Duodenal mucosa (tissue), 2 donors: ENCODE measurements at regions not wholly inside any gene's neighbourhood (a gene's known extent, or its start where the extent isn't known, plus 50 kb on each side); places are given as distances from the start of the nearest gene placed in this dataset.
A peak's percentile ranks its signal among the peaks of the same experiment; 100 is the strongest.
"Not testable (repeated sequence)": the region's sequence is repeated elsewhere in the genome, so short reads cannot be mapped to it uniquely, and the experiment has no call there.

Source experiments
- H3K27ac ChIP-seq: one replicate; pipeline ENCODE4 v1.7.0; 2013; ENCODE audit warnings: low read depth, low read length
- H3K27me3 ChIP-seq, 2 donors: one replicate each; pipeline ENCODE4 v1.7.0; 2013; ENCODE audit warnings: low read length in 2 of 2, control low read depth in 1 of 2; ENCODE audit not compliant: insufficient read depth in 2 of 2, control insufficient read depth in 1 of 2
- H3K36me3 ChIP-seq, 2 donors: one replicate each; pipeline ENCODE4 v1.7.0; 2013; ENCODE audit warnings: low read length in 2 of 2, control low read depth in 1 of 2; ENCODE audit not compliant: insufficient read depth in 2 of 2, control insufficient read depth in 1 of 2
- H3K4me1 ChIP-seq, 2 donors: one replicate each; pipeline ENCODE4 v1.7.0; 2013; ENCODE audit warnings: low read length in 2 of 2, control low read depth in 1 of 2; ENCODE audit not compliant: insufficient read depth in 2 of 2, control insufficient read depth in 1 of 2
- H3K4me3 ChIP-seq, 2 donors: one replicate each; pipeline ENCODE4 v1.7.0; 2013; ENCODE audit warnings: low read length in 2 of 2, low read depth in 1 of 2
- H3K9ac ChIP-seq, 2 donors: one replicate each; pipeline ENCODE4 v1.7.0; 2013; ENCODE audit warnings: low read length in 2 of 2, low read depth in 1 of 2
- H3K9me3 ChIP-seq, 2 donors: one replicate each; pipeline ENCODE4 v1.7.0; 2013; ENCODE audit warnings: low read length in 2 of 2, control low read depth in 1 of 2; ENCODE audit not compliant: control insufficient read depth in 1 of 2

DNA sequence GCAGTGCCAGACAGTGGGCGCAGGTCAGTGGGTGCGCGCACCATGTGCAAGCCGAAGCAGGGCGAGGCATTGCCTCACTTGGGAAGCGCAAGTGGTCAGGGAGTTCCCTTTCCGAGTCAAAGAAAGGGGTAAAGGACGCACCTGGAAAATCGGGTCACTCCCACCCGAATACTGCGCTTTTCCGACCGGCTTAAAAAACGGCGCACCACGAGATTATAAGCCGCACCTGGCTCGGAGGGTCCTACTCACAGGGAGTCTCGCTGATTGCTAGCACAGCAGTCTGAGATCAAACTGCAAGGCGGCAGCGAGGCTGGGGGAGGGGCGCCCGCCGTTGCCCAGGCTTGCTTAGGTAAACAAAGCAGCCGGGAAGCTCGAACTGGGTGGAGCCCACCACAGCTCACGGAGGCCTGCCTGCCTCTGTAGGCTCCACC lies 77.9 kb downstream of the NR4A2 start:
- H3K4me3 ChIP-seq: peak overlapping the region; percentile 35 to 36
- H3K4me1 ChIP-seq, H3K36me3 ChIP-seq, H3K9me3 ChIP-seq, H3K9ac ChIP-seq, H3K27me3 ChIP-seq, H3K27ac ChIP-seq: not testable (repeated sequence)

DNA sequence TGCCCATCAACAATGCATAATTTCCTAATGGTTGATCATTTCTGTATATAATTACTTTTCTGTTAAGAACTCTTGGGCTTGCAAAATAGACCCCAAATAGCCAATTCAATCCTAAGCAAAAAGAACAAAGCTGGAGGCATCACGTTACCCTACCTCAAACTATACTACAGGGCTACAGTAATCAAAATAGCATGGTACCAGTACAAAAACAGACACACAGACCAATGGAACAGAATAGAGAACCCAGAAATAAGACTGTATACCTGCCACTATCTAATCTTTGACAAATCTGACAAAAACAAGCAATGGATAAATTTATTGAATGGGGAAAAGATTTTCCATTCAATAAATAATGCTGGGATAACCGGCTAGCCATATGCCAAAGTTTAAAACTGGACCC lies 78.8 kb downstream of the NR4A2 start:
- Histone ChIP-seq H3K9me3 (no peaks in the 10 kb centered on the region), H3K27me3 (no peaks in the 10 kb centered on the region), H3K4me1 (no peaks in the 10 kb centered on the region), H3K27ac (no peak overlapping the region), H3K36me3 (no peaks in the 10 kb centered on the region), H3K9ac (no peak overlapping the region), H3K4me3 (no peak overlapping the region)

DNA sequence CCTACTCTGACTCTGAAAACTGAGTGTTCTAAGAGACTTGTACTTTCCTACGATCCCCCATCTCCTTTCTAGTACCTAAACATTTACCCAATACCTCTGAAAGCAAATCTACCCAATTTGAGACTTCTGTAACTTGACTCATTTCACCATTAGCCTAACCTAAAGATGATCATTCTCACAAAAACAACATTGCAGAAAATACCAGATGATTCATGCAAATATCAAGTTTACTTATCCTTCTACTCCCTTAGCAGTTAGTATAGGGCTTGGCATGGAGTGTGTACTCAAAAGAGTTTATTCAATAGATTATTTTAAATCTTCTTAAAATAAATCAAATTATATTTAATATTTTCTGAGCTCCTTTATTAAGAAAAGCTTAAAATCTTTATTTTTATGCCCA lies 89.6 kb downstream of the NR4A2 start:
- H3K9ac ChIP-seq: no peak overlapping the region
- H3K4me3 ChIP-seq: no peak overlapping the region
- H3K27ac ChIP-seq: no peak overlapping the region
- no peaks in the 10 kb centered on the region for H3K36me3 ChIP-seq
- no peaks in the 10 kb centered on the region for H3K27me3 ChIP-seq
- H3K4me1 ChIP-seq: no peaks in the 10 kb centered on the region
- no peaks in the 10 kb centered on the region for H3K9me3 ChIP-seq

- no peaks in the 10 kb centered on the region for H3K9me3 ChIP-seq
- H3K9ac ChIP-seq: no peak overlapping the region
- H3K27ac ChIP-seq: no peak overlapping the region
- H3K36me3 ChIP-seq: no peaks in the 10 kb centered on the region
- no peak overlapping the region for H3K4me3 ChIP-seq
- no peaks in the 10 kb centered on the region for H3K4me1 ChIP-seq
- H3K27me3 ChIP-seq: no peaks in the 10 kb centered on the region
Measured at GRCh38 chr2:156237558-156237957, 95.0 kb downstream of the NR4A2 start.

GRCh38 chr2:156229724-156230362 lies 102.7 kb downstream of the NR4A2 start:
- Histone ChIP-seq H3K27ac (no peak overlapping the region), H3K9ac (no peak overlapping the region), H3K36me3 (no peaks in the 10 kb centered on the region), H3K4me3 (no peak overlapping the region), H3K4me1 (no peaks in the 10 kb centered on the region), H3K9me3 (no peaks in the 10 kb centered on the region), H3K27me3 (no peaks in the 10 kb centered on the region)

DNA sequence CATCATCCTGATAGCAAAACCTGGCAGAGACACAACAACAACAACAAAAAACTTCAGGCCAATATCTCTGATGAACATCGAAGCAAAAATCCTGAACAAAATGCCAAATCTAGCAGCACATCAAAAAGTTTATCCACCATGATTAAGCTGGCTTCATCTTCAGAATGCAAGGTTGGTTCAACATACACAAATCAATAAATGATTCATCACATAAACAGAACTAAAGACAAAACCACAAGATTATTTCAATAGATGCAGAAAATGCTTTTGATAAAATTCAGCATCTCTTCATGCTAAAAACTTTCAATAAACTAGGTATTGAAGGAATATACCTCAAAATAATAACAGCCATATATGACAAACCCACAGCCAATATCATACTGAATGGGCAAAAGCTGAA lies 109.2 kb downstream of the NR4A2 start:
- not testable (repeated sequence) for H3K4me1 ChIP-seq, H3K27ac ChIP-seq, H3K36me3 ChIP-seq, H3K9ac ChIP-seq, H3K4me3 ChIP-seq, H3K27me3 ChIP-seq
- H3K9me3 ChIP-seq: peaks cover 3 to 22% of the 10 kb centered on the region in 2 donors

GRCh38 chr2:156221703-156222102 lies 110.8 kb downstream of the NR4A2 start:
- Histone ChIP-seq H3K36me3 (no peaks in the 10 kb centered on the region), H3K27ac (no peak overlapping the region), H3K27me3 (no peaks in the 10 kb centered on the region), H3K9ac (no peak overlapping the region), H3K4me3 (no peak overlapping the region), H3K4me1 (no peaks in the 10 kb centered on the region), H3K9me3 (peaks cover 3 to 22% of the 10 kb centered on the region in 2 donors)

DNA sequence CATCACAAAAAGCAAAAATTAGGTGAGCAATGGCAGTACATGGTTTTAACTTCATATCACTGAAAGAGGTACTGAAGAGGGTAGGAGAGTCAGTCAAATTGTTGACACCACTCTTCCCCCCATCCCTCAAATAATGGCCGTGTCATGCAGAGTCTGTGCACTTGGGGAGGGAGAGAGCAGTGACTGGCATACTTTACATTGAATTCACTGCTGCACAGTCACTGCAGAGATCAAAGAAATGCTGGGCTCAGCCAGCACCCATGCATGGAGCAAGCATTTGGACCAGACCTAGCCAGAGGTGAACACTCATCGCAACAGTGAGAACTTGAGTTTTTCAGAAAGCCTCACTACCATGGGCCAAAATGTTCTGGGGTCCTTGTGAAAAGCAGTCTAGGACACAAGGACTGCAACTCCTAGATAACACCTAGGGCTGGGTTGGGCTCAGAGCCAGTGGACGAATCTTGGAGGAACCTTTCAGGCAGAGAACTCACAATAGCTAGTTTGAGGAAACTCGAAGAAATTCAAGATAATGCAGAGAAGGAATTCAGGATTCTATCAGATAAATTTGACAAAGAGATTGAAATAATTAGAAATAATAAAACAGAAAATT lies 112.9 kb downstream of the NR4A2 start:
- Histone ChIP-seq H3K4me1 (no peaks in the 10 kb centered on the region), H3K4me3 (no peak overlapping the region), H3K27me3 (no peaks in the 10 kb centered on the region), H3K27ac (no peak overlapping the region), H3K9me3 (peaks cover 3 to 22% of the 10 kb centered on the region in 2 donors), H3K9ac (no peak overlapping the region), H3K36me3 (no peaks in the 10 kb centered on the region)

DNA sequence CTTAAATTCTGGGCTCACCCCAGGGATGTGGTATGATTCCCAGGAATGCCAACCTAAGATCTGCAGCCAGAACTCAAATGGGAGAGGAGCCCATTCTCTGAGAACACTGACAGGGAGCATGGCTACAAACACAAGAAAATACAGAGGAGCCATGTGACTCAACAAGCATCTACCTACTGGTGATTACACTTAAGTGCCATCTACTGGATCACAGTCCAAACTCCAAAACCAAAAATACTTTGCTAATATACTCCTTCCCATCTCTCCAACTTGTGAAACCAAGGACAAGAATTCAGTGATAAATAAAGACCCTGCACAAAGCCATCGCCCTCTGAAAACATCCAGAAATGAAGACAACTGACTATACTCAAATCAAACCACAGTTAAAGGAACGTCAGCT lies 116.9 kb downstream of the NR4A2 start:
- Histone ChIP-seq H3K4me3 (no peak overlapping the region), H3K27ac (no peak overlapping the region), H3K27me3 (no peaks in the 10 kb centered on the region), H3K4me1 (no peaks in the 10 kb centered on the region), H3K36me3 (no peaks in the 10 kb centered on the region), H3K9ac (no peak overlapping the region), H3K9me3 (peaks cover 0 to 3% of the 10 kb centered on the region in 2 donors)

GRCh38 chr2:156211318-156211717 lies 121.2 kb downstream of the NR4A2 start:
- Histone ChIP-seq H3K4me1 (no peaks in the 10 kb centered on the region), H3K4me3 (no peak overlapping the region), H3K27me3 (no peaks in the 10 kb centered on the region), H3K36me3 (no peaks in the 10 kb centered on the region), H3K27ac (no peak overlapping the region), H3K9ac (no peak overlapping the region), H3K9me3 (no peaks in the 10 kb centered on the region)
